Fibroblast of lung (primary cell): ENCODE measurements at regions not wholly inside any gene's neighbourhood (a gene's known extent, or its start where the extent isn't known, plus 50 kb on each side); places are given as distances from the start of the nearest gene placed in this dataset.

Source experiments
- DNase-seq, 2 donors: peaks; one replicate each; pipeline versions ENCODE4 v3.0.0 to v3.0.0-alpha.2; 2010; ENCODE audit warnings: low read depth in 2 of 2
- H2AFZ ChIP-seq: 2 replicates; pipeline ENCODE4 v1.5.1; 2012; ENCODE audit warnings: low read length, control low read depth, inconsistent platforms
- H3K27ac ChIP-seq: 2 replicates; pipeline ENCODE4 v1.5.1; 2011; ENCODE audit warnings: low read length, control low read depth; ENCODE audit not compliant: insufficient read depth
- H3K27me3 ChIP-seq: 2 replicates; pipeline ENCODE4 v1.5.1; 2011; ENCODE audit warnings: mild to moderate bottlenecking, low read length; ENCODE audit not compliant: control insufficient read depth, insufficient read depth
- H3K36me3 ChIP-seq: 2 replicates; pipeline ENCODE4 v1.5.1; 2011; ENCODE audit warnings: low read length; ENCODE audit not compliant: control insufficient read depth, insufficient read depth
- H3K4me1 ChIP-seq: 2 replicates; pipeline ENCODE4 v1.5.1; 2011; ENCODE audit warnings: low read length; ENCODE audit not compliant: control insufficient read depth, insufficient read depth; ENCODE audit errors: extremely low read depth
- H3K4me2 ChIP-seq: 2 replicates; pipeline ENCODE4 v1.5.1; 2011; ENCODE audit warnings: low read length, control low read depth; ENCODE audit not compliant: insufficient read depth; ENCODE audit errors: extremely low read depth
- H3K4me3 ChIP-seq, 4 experiments: fragments of 200-600 bp in 1 of 4; sonication (generic) in 1 of 4; replicated peaks in 1 of 4; 2 replicates each; pipeline ENCODE4 v1.5.1; 2011 to 2016; ENCODE audit warnings: low read length in 4 of 4, low read depth in 3 of 4, mild to moderate bottlenecking in 3 of 4, control low read depth in 2 of 4, inconsistent platforms in 1 of 4, mixed read lengths in 1 of 4; ENCODE audit not compliant: insufficient read depth in 1 of 4; ENCODE audit errors: control extremely low read depth in 1 of 4
- H3K79me2 ChIP-seq: 2 replicates; pipeline ENCODE4 v1.5.1; 2012; ENCODE audit warnings: mild to moderate bottlenecking, low read length, inconsistent platforms; ENCODE audit not compliant: control insufficient read depth, insufficient read depth
- H3K9ac ChIP-seq: 2 replicates; pipeline ENCODE4 v1.5.1; 2011; ENCODE audit warnings: mild to moderate bottlenecking, low read length, control low read depth; ENCODE audit not compliant: insufficient read depth
- H3K9me3 ChIP-seq: 2 replicates; pipeline ENCODE4 v1.5.1; 2012; ENCODE audit warnings: low read depth, low read length; ENCODE audit not compliant: control insufficient read depth, insufficient read depth
- H4K20me1 ChIP-seq: 2 replicates; pipeline ENCODE4 v1.5.1; 2011; ENCODE audit warnings: low read length; ENCODE audit not compliant: control insufficient read depth, insufficient read depth; ENCODE audit errors: extremely low read depth
- CTCF ChIP-seq, 2 donors: IDR thresholded peaks in 1 of 2; conservative IDR thresholded peaks in 1 of 2; 1 replicate in 1 of 2; 2 replicates in 1 of 2; pipeline ENCODE4 v1.5.1; 2011 to 2012; ENCODE audit warnings: low read length in 2 of 2, control low read depth in 1 of 2, inconsistent platforms in 1 of 2, low read depth in 1 of 2, mild to moderate bottlenecking in 1 of 2
- EZH2 ChIP-seq: IDR thresholded peaks from 2 replicates; pipeline ENCODE4 v1.5.1; 2012; ENCODE audit warnings: low read length, control low read depth, mild to moderate bottlenecking; ENCODE audit errors: missing control alignments

GRCh38 chr13:88051746-88052482, 380.7 kb downstream of the SLITRK5 start:
- no peaks in the 10 kb centered on the region for H4K20me1 ChIP-seq
- no peak overlapping the region for H3K9ac ChIP-seq
- H3K27me3 ChIP-seq: no peaks in the 10 kb centered on the region
- no peaks in the 10 kb centered on the region for H3K9me3 ChIP-seq
- H3K4me2 ChIP-seq: no peak overlapping the region
- TF ChIP-seq CTCF (conservative IDR thresholded peaks at IDR 0.05 in 1 of 2, IDR thresholded peaks at IDR 0.05 in 1 of 2; ENCODE audit: low read depth in 1 of 2, low read length in 2 of 2): no peak
- no peak for TF ChIP-seq EZH2
- H2AFZ ChIP-seq: no peak overlapping the region
- no peak for DNase-seq
- no peaks in the 10 kb centered on the region for H3K36me3 ChIP-seq
- H3K79me2 ChIP-seq: no peaks in the 10 kb centered on the region
- no peaks in the 10 kb centered on the region for H3K4me1 ChIP-seq
- no peak overlapping the region for H3K4me3 ChIP-seq
- no peak overlapping the region for H3K27ac ChIP-seq

GRCh38 chr13:88063741-88064140, 392.6 kb downstream of the SLITRK5 start:
- no peak for TF ChIP-seq EZH2
- no peak for TF ChIP-seq CTCF (conservative IDR thresholded peaks at IDR 0.05 in 1 of 2, IDR thresholded peaks at IDR 0.05 in 1 of 2; ENCODE audit: low read depth in 1 of 2, low read length in 2 of 2)
- H3K27ac ChIP-seq: no peak overlapping the region
- no peaks in the 10 kb centered on the region for H4K20me1 ChIP-seq
- H3K79me2 ChIP-seq: no peaks in the 10 kb centered on the region
- no peaks in the 10 kb centered on the region for H3K36me3 ChIP-seq
- DNase-seq: peak in 1 of 2 donors; percentile 12
- no peak overlapping the region for H3K4me2 ChIP-seq
- H3K4me3 ChIP-seq: no peak overlapping the region
- H3K9me3 ChIP-seq: no peaks in the 10 kb centered on the region
- no peaks in the 10 kb centered on the region for H3K27me3 ChIP-seq
- no peaks in the 10 kb centered on the region for H3K4me1 ChIP-seq
- H3K9ac ChIP-seq: no peak overlapping the region
- no peak overlapping the region for H2AFZ ChIP-seq

GRCh38 chr13:88066847-88067246, 395.7 kb downstream of the SLITRK5 start:
- no peak overlapping the region for H3K9ac ChIP-seq
- H3K27ac ChIP-seq: no peak overlapping the region
- no peak overlapping the region for H3K4me3 ChIP-seq
- H2AFZ ChIP-seq: no peak overlapping the region
- no peaks in the 10 kb centered on the region for H4K20me1 ChIP-seq
- no peak for TF ChIP-seq EZH2
- no peak for TF ChIP-seq CTCF (conservative IDR thresholded peaks at IDR 0.05 in 1 of 2, IDR thresholded peaks at IDR 0.05 in 1 of 2; ENCODE audit: low read depth in 1 of 2, low read length in 2 of 2)
- no peaks in the 10 kb centered on the region for H3K27me3 ChIP-seq
- H3K4me2 ChIP-seq: no peak overlapping the region
- no peak for DNase-seq
- no peaks in the 10 kb centered on the region for H3K9me3 ChIP-seq
- H3K36me3 ChIP-seq: no peaks in the 10 kb centered on the region
- H3K4me1 ChIP-seq: no peaks in the 10 kb centered on the region
- H3K79me2 ChIP-seq: no peaks in the 10 kb centered on the region
